ENCODE measurements at regions not wholly inside any gene's neighbourhood (a gene's known extent, or its start where the extent isn't known, plus 50 kb on each side); places are given as distances from the start of the nearest gene placed in this dataset.

DNA sequence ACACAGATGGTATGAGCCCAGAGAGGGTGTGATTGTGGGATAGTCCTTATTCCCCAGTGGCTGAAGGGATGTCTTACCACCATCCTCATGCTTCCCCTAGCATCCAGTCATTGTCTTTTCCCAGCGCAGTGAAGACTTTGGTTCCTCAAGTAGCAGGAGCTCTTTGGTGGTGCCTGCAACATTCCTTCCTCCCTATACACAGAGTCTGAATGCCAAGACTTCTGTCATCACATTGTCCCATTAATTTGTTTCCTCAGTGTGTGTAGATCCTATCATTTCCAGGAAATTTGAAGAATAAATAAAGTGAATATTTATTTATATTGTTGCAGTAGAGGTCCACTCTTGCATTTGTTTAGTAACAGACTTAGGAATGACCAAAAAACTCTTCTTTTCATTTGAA lies 147.2 kb downstream of the DACT1 start:
- Histone ChIP-seq H3K36me3 (replicated peaks in 1 of 2; ENCODE audit: insufficient read depth in 1 of 2, low read depth in 2 of 2) (no peaks in the 10 kb centered on the region), H3K27ac (no peak overlapping the region), H3K4me1 (no peaks in the 10 kb centered on the region), H3K4me3 (no peak overlapping the region), H3K9me3 (no peaks in the 10 kb centered on the region), H3K27me3 (no peaks in the 10 kb centered on the region)
- WGBS, 2 donors = 76% methylated on average over 1 of the region's 1 CpG
- intact Hi-C loops (cut with DNase I) = no loop called here
- TF ChIP-seq, protein P1, sequence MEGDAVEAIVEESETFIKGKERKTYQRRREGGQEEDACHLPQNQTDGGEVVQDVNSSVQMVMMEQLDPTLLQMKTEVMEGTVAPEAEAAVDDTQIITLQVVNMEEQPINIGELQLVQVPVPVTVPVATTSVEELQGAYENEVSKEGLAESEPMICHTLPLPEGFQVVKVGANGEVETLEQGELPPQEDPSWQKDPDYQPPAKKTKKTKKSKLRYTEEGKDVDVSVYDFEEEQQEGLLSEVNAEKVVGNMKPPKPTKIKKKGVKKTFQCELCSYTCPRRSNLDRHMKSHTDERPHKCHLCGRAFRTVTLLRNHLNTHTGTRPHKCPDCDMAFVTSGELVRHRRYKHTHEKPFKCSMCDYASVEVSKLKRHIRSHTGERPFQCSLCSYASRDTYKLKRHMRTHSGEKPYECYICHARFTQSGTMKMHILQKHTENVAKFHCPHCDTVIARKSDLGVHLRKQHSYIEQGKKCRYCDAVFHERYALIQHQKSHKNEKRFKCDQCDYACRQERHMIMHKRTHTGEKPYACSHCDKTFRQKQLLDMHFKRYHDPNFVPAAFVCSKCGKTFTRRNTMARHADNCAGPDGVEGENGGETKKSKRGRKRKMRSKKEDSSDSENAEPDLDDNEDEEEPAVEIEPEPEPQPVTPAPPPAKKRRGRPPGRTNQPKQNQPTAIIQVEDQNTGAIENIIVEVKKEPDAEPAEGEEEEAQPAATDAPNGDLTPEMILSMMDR (IDR thresholded peaks at IDR 0.05) = no peak
- no peak for TF ChIP-seq POLR2A (IDR thresholded peaks at IDR 0.05)
- ATAC-seq (no peak), DNase-seq (no peak)

DNA sequence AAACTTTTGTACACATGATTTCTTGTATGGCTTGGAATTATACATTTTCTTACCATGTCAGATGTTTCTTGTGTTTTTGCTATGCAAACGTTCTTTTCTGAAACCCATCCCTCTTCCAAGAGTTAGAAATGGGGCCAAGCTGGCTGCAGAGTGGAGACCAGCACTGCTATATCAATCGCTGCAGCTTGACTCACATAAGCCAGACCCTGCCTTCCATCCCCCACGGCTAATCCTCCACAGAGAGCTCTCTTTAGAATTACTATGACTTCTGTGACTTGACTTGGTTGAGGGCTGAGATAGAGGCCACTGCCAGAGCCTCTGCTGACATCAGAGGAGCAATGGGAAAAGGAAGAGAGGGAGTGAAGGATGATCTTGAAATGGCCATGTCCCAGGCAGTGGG lies 147.9 kb downstream of the DACT1 start:
- no peak for ATAC-seq

DNA sequence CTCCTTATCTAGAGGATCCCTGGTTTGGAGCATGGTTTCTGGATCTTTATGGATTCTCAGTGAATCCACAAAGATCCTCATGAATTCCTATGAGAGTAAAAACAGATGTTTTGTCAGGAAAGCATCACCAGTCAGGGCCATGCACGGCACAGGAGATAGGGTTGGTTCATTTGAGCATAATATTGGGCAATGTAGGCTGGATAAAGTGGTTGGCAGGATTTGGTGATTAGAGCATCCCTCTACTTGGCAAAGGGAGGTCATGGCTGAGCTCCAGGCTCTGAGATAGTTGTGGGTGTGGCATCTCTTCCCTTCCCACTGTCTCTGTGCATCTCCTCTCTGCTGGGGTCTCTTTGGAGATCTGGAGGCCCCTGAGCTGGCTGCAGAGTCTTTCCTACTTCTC lies 149.8 kb downstream of the DACT1 start:
- no peaks in the 10 kb centered on the region for H3K36me3 ChIP-seq (replicated peaks in 1 of 2; ENCODE audit: insufficient read depth in 1 of 2, low read depth in 2 of 2)
- H3K27me3 ChIP-seq = no peaks in the 10 kb centered on the region
- no peaks in the 10 kb centered on the region for H3K9me3 ChIP-seq
- intact Hi-C loops (cut with DNase I) = no loop called here
- no peak overlapping the region for H3K4me3 ChIP-seq
- TF ChIP-seq, protein P1 (IDR thresholded peaks at IDR 0.05) = no peak
- TF ChIP-seq POLR2A (IDR thresholded peaks at IDR 0.05) = no peak
- no peaks in the 10 kb centered on the region for H3K4me1 ChIP-seq
- no peak for ATAC-seq
- no peak for DNase-seq
- H3K27ac ChIP-seq = no peak overlapping the region
- whole genome bisulfite sequencing, 2 donors = 50 to 69% methylated on average over 1 of the region's 1 CpG

More for the DNA sequence above, 147.9 kb downstream of the DACT1 start:
- Histone ChIP-seq H3K27ac (no peak overlapping the region), H3K36me3 (replicated peaks in 1 of 2; ENCODE audit: insufficient read depth in 1 of 2, low read depth in 2 of 2) (no peaks in the 10 kb centered on the region), H3K27me3 (no peaks in the 10 kb centered on the region), H3K4me3 (no peak overlapping the region), H3K9me3 (no peaks in the 10 kb centered on the region), H3K4me1 (no peaks in the 10 kb centered on the region)
- intact Hi-C loops (cut with DNase I) = no loop called here
- WGBS, 2 donors = 31 to 47% methylated on average over 3 of the region's 3 CpGs
- no peak for TF ChIP-seq POLR2A (IDR thresholded peaks at IDR 0.05)
- TF ChIP-seq, protein P1 (IDR thresholded peaks at IDR 0.05) = no peak
- DNase-seq = no peak

DNA sequence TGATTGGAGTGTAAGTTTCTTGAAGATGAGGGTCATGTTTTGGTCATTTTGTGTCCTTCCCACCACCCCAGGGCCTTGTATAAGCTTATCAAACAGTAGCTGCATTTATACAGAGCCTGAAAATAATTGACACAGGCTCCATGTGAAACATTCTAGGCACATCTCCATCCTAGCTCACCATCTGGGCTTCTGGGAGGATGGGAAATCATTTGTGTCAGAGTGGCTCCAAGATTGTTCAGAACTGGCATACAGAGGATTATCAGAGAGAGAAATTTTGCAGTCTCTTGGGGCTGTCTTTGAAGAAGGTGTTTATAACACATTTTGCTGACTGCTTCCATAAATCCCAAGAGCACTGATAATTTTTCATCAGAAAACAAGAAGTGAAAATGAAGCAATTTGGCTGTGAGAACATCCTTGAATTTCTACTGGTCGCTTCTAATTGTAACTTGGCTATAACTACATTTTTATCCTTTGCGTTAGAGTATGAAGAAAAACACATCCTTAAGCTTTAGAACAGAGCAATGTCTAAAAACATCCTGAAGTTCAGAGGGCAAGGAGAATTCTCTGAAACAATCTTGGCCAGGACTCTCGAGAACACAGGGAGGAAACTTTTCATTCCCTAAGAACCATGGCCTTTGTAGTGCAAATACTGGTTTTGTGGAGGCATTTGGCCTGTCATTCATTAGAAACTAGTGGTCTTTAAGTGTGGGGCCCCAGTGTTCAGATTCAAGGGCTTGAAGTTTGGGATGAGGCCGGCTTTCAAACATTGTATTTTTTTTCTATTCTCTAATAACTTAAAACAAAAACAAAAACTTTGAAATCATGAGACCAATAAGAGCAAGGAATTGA lies 151.1 kb downstream of the DACT1 start:
- 58 to 62% methylated on average over 4 of the region's 4 CpGs for WGBS, 2 donors
- Histone ChIP-seq H3K27ac (no peak overlapping the region), H3K4me1 (no peaks in the 10 kb centered on the region), H3K36me3 (replicated peaks in 1 of 2; ENCODE audit: insufficient read depth in 1 of 2, low read depth in 2 of 2) (no peaks in the 10 kb centered on the region), H3K27me3 (no peaks in the 10 kb centered on the region), H3K4me3 (no peak overlapping the region), H3K9me3 (no peaks in the 10 kb centered on the region)
- intact Hi-C loops (cut with DNase I) = no loop called here
- TF ChIP-seq POLR2A (IDR thresholded peaks at IDR 0.05) = no peak
- TF ChIP-seq, protein P1 (IDR thresholded peaks at IDR 0.05) = no peak
- DNase-seq (no peak), ATAC-seq (no peak)

DNA sequence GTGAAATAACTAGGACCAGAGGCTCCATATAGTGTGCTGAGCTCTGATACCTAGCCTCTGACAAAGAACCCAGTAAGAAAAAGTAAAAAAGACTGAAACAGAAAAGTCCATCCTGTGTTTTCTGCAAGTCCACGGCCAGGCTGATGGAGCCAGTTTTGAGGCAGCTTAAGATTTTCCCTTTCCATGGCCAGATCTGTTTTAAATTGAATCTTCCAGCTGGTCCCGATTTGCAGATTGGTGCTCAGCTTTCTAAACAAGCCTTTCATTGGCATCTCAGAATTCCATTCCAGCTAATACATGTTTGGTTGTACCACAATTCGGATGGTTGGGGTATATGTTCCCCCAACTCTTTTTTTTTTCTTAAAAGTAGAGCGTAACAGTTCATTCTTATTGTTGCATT lies 152.0 kb downstream of the DACT1 start:
- DNase-seq (no peak), ATAC-seq (no peak)
- intact Hi-C loops (cut with DNase I) = no loop called here
- no peak for TF ChIP-seq POLR2A (IDR thresholded peaks at IDR 0.05)
- TF ChIP-seq, protein P1 (IDR thresholded peaks at IDR 0.05) = no peak
- H3K4me1 ChIP-seq = no peaks in the 10 kb centered on the region
- H3K36me3 ChIP-seq (replicated peaks in 1 of 2; ENCODE audit: insufficient read depth in 1 of 2, low read depth in 2 of 2) = no peaks in the 10 kb centered on the region
- 66 to 73% methylated on average over 4 of the region's 4 CpGs for WGBS, 2 donors
- no peak overlapping the region for H3K4me3 ChIP-seq
- H3K27ac ChIP-seq = no peak overlapping the region
- H3K27me3 ChIP-seq = no peaks in the 10 kb centered on the region
- H3K9me3 ChIP-seq = no peaks in the 10 kb centered on the region
